ENCODE measurements at regions not wholly inside any gene's neighbourhood (a gene's known extent, or its start where the extent isn't known, plus 50 kb on each side); places are given as distances from the start of the nearest gene placed in this dataset.

DNA sequence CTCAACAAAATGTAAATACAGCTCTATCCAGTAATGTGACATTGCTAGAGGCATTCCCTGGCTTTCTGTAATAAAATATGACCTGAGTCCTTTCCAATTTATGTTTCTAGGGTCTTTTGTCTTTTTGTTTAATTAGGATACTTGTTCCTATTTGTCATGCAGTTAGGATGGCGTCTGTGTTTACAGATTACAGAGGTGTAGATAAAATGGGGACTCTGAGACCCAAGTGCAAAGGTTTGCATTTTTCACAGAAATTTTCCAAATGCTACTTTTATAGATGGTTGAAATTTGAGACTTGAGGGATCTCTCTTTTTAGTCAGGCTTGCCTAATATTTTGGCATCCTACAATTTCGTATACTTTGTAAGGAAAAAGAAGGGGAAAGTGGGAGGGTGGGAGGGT is 332.4 kb downstream of the PTEN start:
- H3K9me3 ChIP-seq (ENCODE audit: low read depth): no peaks in the 10 kb centered on the region
- H2AFZ ChIP-seq (replicated peaks): no peak overlapping the region
- Mint-ChIP-seq H3K36me3 (no peaks in the 10 kb centered on the region), H3K9me3 (no peaks in the 10 kb centered on the region), H3K27ac (no peak overlapping the region), H3K4me3 (no peak overlapping the region), H3K4me1 (peaks cover 21% of the 10 kb centered on the region), H3K27me3 (ENCODE audit: insufficient read depth, low read depth) (no peaks in the 10 kb centered on the region)
- H4K20me1 ChIP-seq (ENCODE audit: low read depth): no peaks in the 10 kb centered on the region
- no peaks in the 10 kb centered on the region for H3K36me3 ChIP-seq
- H3K27ac ChIP-seq: no peak overlapping the region
- no peaks in the 10 kb centered on the region for H3K79me2 ChIP-seq (ENCODE audit: low read depth)
- DNase-seq (ENCODE audit: low spot score): no peak
- H3K4me1 ChIP-seq: peaks cover 15% of the 10 kb centered on the region
- no peak overlapping the region for H3K4me3 ChIP-seq
- H3K4me2 ChIP-seq: no peak overlapping the region
- H3K9ac ChIP-seq: no peak overlapping the region
- TF ChIP-seq, protein P1, sequence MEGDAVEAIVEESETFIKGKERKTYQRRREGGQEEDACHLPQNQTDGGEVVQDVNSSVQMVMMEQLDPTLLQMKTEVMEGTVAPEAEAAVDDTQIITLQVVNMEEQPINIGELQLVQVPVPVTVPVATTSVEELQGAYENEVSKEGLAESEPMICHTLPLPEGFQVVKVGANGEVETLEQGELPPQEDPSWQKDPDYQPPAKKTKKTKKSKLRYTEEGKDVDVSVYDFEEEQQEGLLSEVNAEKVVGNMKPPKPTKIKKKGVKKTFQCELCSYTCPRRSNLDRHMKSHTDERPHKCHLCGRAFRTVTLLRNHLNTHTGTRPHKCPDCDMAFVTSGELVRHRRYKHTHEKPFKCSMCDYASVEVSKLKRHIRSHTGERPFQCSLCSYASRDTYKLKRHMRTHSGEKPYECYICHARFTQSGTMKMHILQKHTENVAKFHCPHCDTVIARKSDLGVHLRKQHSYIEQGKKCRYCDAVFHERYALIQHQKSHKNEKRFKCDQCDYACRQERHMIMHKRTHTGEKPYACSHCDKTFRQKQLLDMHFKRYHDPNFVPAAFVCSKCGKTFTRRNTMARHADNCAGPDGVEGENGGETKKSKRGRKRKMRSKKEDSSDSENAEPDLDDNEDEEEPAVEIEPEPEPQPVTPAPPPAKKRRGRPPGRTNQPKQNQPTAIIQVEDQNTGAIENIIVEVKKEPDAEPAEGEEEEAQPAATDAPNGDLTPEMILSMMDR (IDR thresholded peaks at IDR 0.05): no peak
- TF ChIP-seq EZH2 (IDR thresholded peaks at IDR 0.05) (no peak), EZH2phosphoT487 (IDR thresholded peaks at IDR 0.05) (no peak)
- peaks cover 7% of the 10 kb centered on the region for H3F3A ChIP-seq (ENCODE audit: low read depth)
- H3K27me3 ChIP-seq: no peaks in the 10 kb centered on the region

DNA sequence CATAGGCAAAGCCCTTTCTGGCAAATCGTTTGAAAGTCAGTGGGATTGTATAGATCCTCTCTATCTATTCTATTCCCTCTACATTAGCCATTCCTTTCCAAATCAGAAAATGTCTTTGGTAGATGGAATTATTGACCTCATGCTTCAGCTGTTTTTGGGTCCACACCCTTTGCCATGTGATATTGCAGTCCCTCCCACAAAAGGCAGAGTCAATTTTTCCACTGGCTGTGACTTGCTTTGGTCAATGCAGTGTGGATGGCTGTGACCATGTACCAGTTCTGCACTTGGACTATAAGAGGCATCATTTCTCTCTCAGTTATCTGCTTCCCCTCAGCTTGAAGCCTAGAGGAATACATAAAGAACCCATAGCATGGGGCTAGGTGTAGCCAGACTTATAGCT is 332.9 kb downstream of the PTEN start:
- no peaks in the 10 kb centered on the region for H3K79me2 ChIP-seq (ENCODE audit: low read depth)
- no peak overlapping the region for H3K27ac ChIP-seq
- Mint-ChIP-seq H3K27me3 (ENCODE audit: insufficient read depth, low read depth) (no peaks in the 10 kb centered on the region), H3K4me3 (no peak overlapping the region), H3K27ac (no peak overlapping the region), H3K9me3 (no peaks in the 10 kb centered on the region), H3K36me3 (no peaks in the 10 kb centered on the region), H3K4me1 (peaks cover 26% of the 10 kb centered on the region)
- TF ChIP-seq EZH2phosphoT487 (IDR thresholded peaks at IDR 0.05): no peak
- TF ChIP-seq, protein P1 (IDR thresholded peaks at IDR 0.05): no peak
- TF ChIP-seq EZH2 (IDR thresholded peaks at IDR 0.05): no peak
- no peak overlapping the region for H3K4me2 ChIP-seq
- H3K4me1 ChIP-seq: peaks cover 20% of the 10 kb centered on the region
- H2AFZ ChIP-seq (replicated peaks): no peak overlapping the region
- no peak for DNase-seq (ENCODE audit: low spot score)
- H4K20me1 ChIP-seq (ENCODE audit: low read depth): no peaks in the 10 kb centered on the region
- H3K4me3 ChIP-seq: no peak overlapping the region
- H3K9me3 ChIP-seq (ENCODE audit: low read depth): no peaks in the 10 kb centered on the region
- peaks cover 12% of the 10 kb centered on the region for H3F3A ChIP-seq (ENCODE audit: low read depth)
- no peaks in the 10 kb centered on the region for H3K27me3 ChIP-seq
- no peaks in the 10 kb centered on the region for H3K36me3 ChIP-seq
- H3K9ac ChIP-seq: no peak overlapping the region

DNA sequence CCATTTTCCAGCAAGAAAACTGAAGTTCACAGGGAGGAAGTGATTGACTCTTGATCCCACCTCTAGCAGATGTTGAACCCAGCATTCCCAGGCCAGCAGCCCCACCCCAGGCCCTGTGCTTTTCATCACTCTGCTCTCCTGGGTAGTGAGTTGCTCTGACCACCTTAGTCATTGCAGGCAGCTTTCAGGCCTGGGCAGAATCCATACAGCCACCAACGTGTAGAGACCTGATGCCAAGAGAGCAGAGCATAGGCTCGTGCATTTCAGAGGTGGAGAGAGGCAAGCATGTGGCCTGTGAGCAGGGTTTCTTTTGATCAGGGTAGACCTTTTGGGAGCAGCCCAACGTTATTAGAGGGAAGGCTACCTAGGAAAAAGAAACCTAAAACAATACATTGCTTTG is 334.6 kb downstream of the PTEN start:
- H3K4me1 Mint-ChIP-seq: peaks cover 27% of the 10 kb centered on the region
- Histone ChIP-seq H3F3A (ENCODE audit: low read depth) (peaks cover 13% of the 10 kb centered on the region), H3K36me3 (no peaks in the 10 kb centered on the region), H3K9ac (no peak overlapping the region), H2AFZ (replicated peaks) (no peak overlapping the region), H3K4me3 (no peak overlapping the region), H3K9me3 (ENCODE audit: low read depth) (no peaks in the 10 kb centered on the region), H3K27ac (no peak overlapping the region), H3K27me3 (no peaks in the 10 kb centered on the region), H3K79me2 (ENCODE audit: low read depth) (no peaks in the 10 kb centered on the region), H3K4me1 (peaks cover 19% of the 10 kb centered on the region), H4K20me1 (ENCODE audit: low read depth) (no peaks in the 10 kb centered on the region), H3K4me2 (no peak overlapping the region)
- H3K36me3 Mint-ChIP-seq: no peaks in the 10 kb centered on the region
- no peaks in the 10 kb centered on the region for H3K9me3 Mint-ChIP-seq
- no peak overlapping the region for H3K4me3 Mint-ChIP-seq
- no peak overlapping the region for H3K27ac Mint-ChIP-seq
- no peak for DNase-seq (ENCODE audit: low spot score)
- no peak for TF ChIP-seq EZH2 (IDR thresholded peaks at IDR 0.05)
- TF ChIP-seq, protein P1 (IDR thresholded peaks at IDR 0.05): no peak
- no peaks in the 10 kb centered on the region for H3K27me3 Mint-ChIP-seq (ENCODE audit: insufficient read depth, low read depth)

All from neural progenitor cell (in vitro differentiated cells).